ENCODE measurements at regions not wholly inside any gene's neighbourhood (a gene's known extent, or its start where the extent isn't known, plus 50 kb on each side); places are given as distances from the start of the nearest gene placed in this dataset.
A peak's percentile ranks its signal among the peaks of the same experiment; 100 is the strongest.
"Not testable (repeated sequence)": the region's sequence is repeated elsewhere in the genome, so short reads cannot be mapped to it uniquely, and the experiment has no call there.

GRCh38 chr6:68087399-68088133 lies 547.5 kb upstream of the ADGRB3 start:
- H3K27ac ChIP-seq, result no peak overlapping the region
- H3K36me3 ChIP-seq, result no peaks in the 10 kb centered on the region
- H3K9me3 ChIP-seq, result no peaks in the 10 kb centered on the region
- DNase-seq (ENCODE audit: low spot score), result no peak
- H3K4me3 ChIP-seq, result peak overlapping the region; percentile 18
- no peak for ATAC-seq (ENCODE audit: insufficient number of reproducible peaks, low FRiP score, low read depth)
- H3K4me1 ChIP-seq (ENCODE audit: control insufficient read depth in 1 of 2, low read depth in 2 of 2), result no peaks in the 10 kb centered on the region
- TF ChIP-seq, protein P1, sequence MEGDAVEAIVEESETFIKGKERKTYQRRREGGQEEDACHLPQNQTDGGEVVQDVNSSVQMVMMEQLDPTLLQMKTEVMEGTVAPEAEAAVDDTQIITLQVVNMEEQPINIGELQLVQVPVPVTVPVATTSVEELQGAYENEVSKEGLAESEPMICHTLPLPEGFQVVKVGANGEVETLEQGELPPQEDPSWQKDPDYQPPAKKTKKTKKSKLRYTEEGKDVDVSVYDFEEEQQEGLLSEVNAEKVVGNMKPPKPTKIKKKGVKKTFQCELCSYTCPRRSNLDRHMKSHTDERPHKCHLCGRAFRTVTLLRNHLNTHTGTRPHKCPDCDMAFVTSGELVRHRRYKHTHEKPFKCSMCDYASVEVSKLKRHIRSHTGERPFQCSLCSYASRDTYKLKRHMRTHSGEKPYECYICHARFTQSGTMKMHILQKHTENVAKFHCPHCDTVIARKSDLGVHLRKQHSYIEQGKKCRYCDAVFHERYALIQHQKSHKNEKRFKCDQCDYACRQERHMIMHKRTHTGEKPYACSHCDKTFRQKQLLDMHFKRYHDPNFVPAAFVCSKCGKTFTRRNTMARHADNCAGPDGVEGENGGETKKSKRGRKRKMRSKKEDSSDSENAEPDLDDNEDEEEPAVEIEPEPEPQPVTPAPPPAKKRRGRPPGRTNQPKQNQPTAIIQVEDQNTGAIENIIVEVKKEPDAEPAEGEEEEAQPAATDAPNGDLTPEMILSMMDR (IDR thresholded peaks at IDR 0.05), result no peak
- H3K27me3 ChIP-seq (replicated peaks; ENCODE audit: insufficient read depth), result no peaks in the 10 kb centered on the region

DNA sequence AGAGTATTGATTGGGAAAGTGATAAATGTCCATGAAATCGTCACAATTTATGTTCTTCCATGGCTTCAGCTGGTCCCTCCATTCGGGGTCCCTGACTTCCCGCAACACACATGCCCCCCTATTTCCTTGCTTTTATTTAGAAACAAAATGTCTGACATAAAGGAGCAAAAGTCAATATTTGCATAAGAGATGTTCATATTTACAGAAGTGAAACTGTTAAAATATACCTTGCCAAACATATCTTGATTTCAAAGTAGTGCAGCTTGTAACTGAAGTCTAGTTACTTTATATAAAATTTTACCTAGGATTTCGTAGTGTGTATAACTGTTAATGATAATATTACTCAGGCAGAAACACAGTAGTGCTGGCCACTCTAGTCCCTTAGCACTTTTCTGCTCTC lies 548.9 kb upstream of the ADGRB3 start:
- no peaks in the 10 kb centered on the region for H3K9me3 ChIP-seq
- TF ChIP-seq, protein P1 (IDR thresholded peaks at IDR 0.05), result no peak

GRCh38 chr6:68085599-68085998 lies 549.5 kb upstream of the ADGRB3 start:
- not testable (repeated sequence) for H3K9me3 ChIP-seq; H3K27ac ChIP-seq; H3K36me3 ChIP-seq; H3K4me3 ChIP-seq; H3K4me1 ChIP-seq (ENCODE audit: control insufficient read depth in 1 of 2, low read depth in 2 of 2); H3K27me3 ChIP-seq (replicated peaks; ENCODE audit: insufficient read depth); DNase-seq (ENCODE audit: low spot score); ATAC-seq (ENCODE audit: insufficient number of reproducible peaks, low FRiP score, low read depth)

More for the DNA sequence above, 548.9 kb upstream of the ADGRB3 start:
- H3K36me3 ChIP-seq, result no peaks in the 10 kb centered on the region
- DNase-seq (ENCODE audit: low spot score) (no peak), ATAC-seq (ENCODE audit: insufficient number of reproducible peaks, low FRiP score, low read depth) (no peak)
- H3K27me3 ChIP-seq (replicated peaks; ENCODE audit: insufficient read depth), result no peaks in the 10 kb centered on the region
- no peak overlapping the region for H3K4me3 ChIP-seq
- H3K27ac ChIP-seq, result no peak overlapping the region
- no peaks in the 10 kb centered on the region for H3K4me1 ChIP-seq (ENCODE audit: control insufficient read depth in 1 of 2, low read depth in 2 of 2)

DNA sequence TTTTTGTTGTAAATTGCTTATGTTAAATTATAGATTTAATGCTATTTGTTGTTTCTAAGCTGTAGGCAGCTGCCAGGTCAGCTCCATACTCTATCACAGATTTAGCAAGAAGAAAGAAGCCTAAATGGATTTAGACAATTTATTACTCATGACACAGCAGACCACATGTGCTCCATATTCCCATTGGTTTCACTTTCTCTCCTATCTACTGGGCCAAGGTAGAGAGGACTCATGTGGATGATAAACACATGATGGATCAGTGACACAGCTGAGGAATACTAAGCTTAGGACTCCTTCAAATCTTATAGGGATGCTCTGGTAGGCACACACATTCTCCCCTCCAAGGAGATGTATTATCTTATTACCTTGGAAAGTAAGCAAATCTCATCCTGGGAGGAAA lies 553.0 kb upstream of the ADGRB3 start:
- ATAC-seq (ENCODE audit: insufficient number of reproducible peaks, low FRiP score, low read depth) (no peak), DNase-seq (ENCODE audit: low spot score) (no peak)
- Histone ChIP-seq H3K36me3 (no peaks in the 10 kb centered on the region), H3K27me3 (replicated peaks; ENCODE audit: insufficient read depth) (no peaks in the 10 kb centered on the region), H3K27ac (no peak overlapping the region), H3K4me1 (ENCODE audit: control insufficient read depth in 1 of 2, low read depth in 2 of 2) (no peaks in the 10 kb centered on the region), H3K4me3 (no peak overlapping the region), H3K9me3 (no peaks in the 10 kb centered on the region)
- TF ChIP-seq, protein P1 (IDR thresholded peaks at IDR 0.05), result no peak

GRCh38 chr6:68080074-68080473 lies 555.0 kb upstream of the ADGRB3 start:
- no peaks in the 10 kb centered on the region for H3K27me3 ChIP-seq (replicated peaks; ENCODE audit: insufficient read depth)
- H3K27ac ChIP-seq, result no peak overlapping the region
- no peaks in the 10 kb centered on the region for H3K9me3 ChIP-seq
- DNase-seq (ENCODE audit: low spot score) (no peak), ATAC-seq (ENCODE audit: insufficient number of reproducible peaks, low FRiP score, low read depth) (no peak)
- TF ChIP-seq, protein P1 (IDR thresholded peaks at IDR 0.05), result no peak
- H3K36me3 ChIP-seq, result no peaks in the 10 kb centered on the region
- no peaks in the 10 kb centered on the region for H3K4me1 ChIP-seq (ENCODE audit: control insufficient read depth in 1 of 2, low read depth in 2 of 2)
- no peak overlapping the region for H3K4me3 ChIP-seq

- no peak for DNase-seq (ENCODE audit: low spot score)
- Histone ChIP-seq H3K36me3 (no peaks in the 10 kb centered on the region), H3K27me3 (replicated peaks; ENCODE audit: insufficient read depth) (no peaks in the 10 kb centered on the region), H3K9me3 (no peaks in the 10 kb centered on the region), H3K4me1 (ENCODE audit: control insufficient read depth in 1 of 2, low read depth in 2 of 2) (no peaks in the 10 kb centered on the region), H3K4me3 (no peak overlapping the region), H3K27ac (no peak overlapping the region)
- TF ChIP-seq, protein P1 (IDR thresholded peaks at IDR 0.05), result no peak
- ATAC-seq (ENCODE audit: insufficient number of reproducible peaks, low FRiP score, low read depth), result no peak
Observed at GRCh38 chr6:68077661-68078060, 557.4 kb upstream of the ADGRB3 start.

Data from thoracic aorta (tissue), 2 donors.